HG03520 (cell line): ENCODE measurements at regions not wholly inside any gene's neighbourhood (a gene's known extent, or its start where the extent isn't known, plus 50 kb on each side); places are given as distances from the start of the nearest gene placed in this dataset.
"Not testable (repeated sequence)": the region's sequence is repeated elsewhere in the genome, so short reads cannot be mapped to it uniquely, and the experiment has no call there.

ENCODE experiments used
- ATAC-seq: cut with Tn5 transposase; IDR thresholded peaks from one replicate; pipeline ENCODE4 v1.9.1; 2021; ENCODE audit warnings: mild to moderate bottlenecking, moderate library complexity; ENCODE audit not compliant: unreplicated experiment

DNA sequence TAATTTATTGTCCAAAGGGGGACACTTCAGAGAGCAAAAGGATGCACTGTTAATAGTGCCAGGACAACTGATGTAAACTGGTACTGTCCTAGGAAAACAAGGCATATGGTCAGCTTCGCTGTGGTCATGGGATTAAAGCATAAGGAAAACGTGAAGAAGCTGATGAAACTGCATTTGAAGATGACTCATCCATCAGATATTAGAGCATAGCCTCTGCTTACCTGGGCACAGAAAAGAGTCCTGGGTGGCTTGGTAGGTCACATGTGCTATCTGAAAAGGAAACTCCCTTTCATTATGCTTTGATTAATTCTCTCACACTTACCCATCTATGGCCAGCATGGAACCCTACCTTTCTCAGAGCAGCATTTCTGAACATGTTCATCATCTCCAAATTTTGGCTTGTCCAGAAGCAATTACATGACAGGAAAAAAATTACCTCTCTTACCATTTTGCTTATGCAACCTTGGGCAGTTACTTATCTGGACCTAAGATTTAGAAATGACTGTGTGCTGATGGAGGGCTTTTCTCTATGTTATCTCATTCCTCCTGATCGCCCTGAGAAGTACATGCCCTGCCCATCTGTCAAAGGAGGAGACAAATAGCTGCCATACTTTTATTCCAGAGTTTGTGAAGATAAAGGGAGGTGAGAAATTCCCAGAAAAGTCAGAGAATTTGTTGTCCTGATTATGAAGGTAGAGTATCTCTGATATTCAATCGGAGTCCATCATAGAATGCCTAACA is 275.3 kb upstream of the SLC14A2 start:
- ATAC-seq = no peak

- no peak for ATAC-seq
These were observed 274.4 kb upstream of the SLC14A2 start for GRCh38 chr18:45340884-45341283.

- ATAC-seq = no peak
These were observed 273.8 kb upstream of the SLC14A2 start for GRCh38 chr18:45341454-45341853.

DNA sequence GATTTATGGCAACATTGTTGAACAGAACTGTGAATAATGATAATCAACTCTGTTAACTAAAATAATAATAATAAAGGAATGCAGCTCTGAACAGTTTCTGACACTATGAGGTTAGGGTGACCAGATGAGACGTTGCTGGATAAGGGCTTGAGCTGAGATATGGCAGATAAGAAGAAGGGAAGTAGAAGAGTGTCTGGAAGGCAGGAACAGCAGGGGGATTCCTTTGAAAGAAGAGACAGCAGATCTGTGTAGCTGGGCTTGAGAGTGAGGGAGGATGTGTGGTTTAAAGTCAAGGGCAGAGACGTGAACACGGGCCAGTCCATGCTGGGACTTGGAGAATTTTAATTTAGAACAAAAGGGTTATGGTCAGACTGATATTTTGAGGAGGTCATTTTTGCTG is 273.1 kb upstream of the SLC14A2 start:
- ATAC-seq = no peak

DNA sequence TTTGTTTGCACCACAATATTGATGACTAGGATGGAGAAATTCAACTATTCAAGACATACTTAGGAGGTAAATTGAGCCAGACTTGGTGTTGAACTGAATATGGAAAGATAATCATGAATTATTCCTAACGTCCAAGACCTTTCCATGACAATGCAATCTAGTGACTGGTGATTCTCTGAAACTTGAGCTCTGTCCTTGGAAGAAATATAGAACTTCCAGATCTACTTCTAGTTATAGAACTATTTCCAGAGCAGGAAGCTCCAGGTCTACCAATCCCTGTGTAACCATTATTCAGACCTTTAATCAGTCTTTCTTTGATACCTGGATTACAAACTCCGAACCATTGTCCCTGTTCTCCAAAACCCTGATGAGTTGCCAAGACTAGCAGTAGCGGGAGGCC is 272.6 kb upstream of the SLC14A2 start:
- ATAC-seq = no peak

GRCh38 chr18:45343365-45343764 is 271.9 kb upstream of the SLC14A2 start:
- ATAC-seq = no peak

DNA sequence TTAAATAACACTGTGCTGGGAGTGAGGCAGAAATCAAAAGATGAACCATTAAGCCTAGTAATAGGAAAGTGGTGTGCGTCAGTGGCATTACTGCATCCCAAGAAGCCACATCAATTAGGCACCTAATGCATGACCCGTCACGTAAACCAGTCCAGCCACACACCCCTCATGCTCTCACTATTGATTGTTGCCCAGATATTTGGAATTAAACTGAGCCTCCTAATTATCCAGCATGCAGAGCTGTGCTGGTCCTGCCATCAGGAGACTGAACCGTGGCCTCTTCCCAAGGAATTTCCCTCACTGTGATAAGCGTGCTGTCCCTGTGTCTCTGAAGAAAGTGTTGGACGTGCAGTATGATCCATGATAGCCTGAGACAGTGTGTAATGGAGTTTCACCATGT is 270.6 kb upstream of the SLC14A2 start:
- ATAC-seq = not testable (repeated sequence)

DNA sequence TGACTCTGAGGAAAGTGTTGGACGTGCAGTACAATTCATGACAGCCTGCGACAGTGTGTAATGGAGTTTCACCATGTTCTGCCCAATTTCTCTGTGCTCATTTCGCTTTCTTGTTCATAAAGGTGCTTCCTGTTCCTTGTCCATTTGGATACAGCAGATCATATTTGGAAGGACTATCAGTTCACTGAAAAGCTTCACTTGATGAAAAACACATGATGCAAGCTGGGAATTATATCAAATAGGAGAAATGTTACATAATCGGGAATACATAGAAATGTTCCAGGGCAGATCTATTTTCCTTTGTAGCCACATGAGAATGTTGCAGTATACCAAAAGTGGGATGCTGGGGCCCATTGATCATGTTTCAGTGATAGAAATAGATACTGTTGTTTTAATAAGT is 266.3 kb upstream of the SLC14A2 start:
- no peak for ATAC-seq

DNA sequence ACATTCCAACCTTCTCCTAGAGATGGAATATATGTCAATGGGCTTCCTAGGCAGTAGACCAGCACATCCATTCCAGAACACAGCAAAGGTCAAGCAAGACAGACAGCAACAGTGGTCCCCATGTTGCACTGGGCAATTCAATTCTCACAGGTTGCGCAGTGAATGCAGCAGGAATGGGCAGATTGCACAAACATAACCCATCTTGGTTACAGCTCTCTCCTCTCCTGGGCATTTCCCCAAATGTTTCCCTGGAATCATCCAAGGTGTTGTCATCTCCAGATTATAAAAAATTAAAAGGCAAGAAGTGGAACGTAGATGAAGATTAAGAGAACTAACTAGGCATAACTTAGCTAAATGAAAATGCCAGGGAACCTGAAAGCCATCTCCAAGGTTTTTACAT is 265.8 kb upstream of the SLC14A2 start:
- no peak for ATAC-seq

- no peak for ATAC-seq
These were observed 264.7 kb upstream of the SLC14A2 start for GRCh38 chr18:45350404-45351156.

DNA sequence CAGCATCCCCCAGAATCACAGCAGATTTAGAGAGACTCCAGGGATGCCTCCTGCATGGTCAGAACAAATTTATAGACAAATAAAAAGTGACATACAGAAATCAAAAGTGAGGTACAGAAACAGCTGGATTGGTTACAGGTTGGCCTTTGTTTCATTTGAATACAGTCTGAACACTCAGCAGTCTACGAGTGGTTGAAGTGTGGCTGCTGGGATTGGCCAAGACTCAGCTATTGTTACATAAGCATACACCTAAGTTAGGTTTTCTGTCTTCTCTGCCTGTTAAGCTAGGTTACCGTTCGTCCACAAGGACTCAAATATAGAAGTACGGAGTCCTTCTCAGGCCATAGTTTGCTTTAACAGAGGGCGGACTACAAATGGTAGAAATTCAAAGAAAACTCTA is 262.4 kb upstream of the SLC14A2 start:
- ATAC-seq = no peak

GRCh38 chr18:45353530-45353929 is 261.7 kb upstream of the SLC14A2 start:
- no peak for ATAC-seq

GRCh38 chr18:45355944-45356520 is 259.2 kb upstream of the SLC14A2 start:
- ATAC-seq = no peak

GRCh38 chr18:45357686-45358470 is 257.4 kb upstream of the SLC14A2 start:
- no peak for ATAC-seq

- ATAC-seq = no peak
These were observed 255.8 kb upstream of the SLC14A2 start for GRCh38 chr18:45359275-45360009.

DNA sequence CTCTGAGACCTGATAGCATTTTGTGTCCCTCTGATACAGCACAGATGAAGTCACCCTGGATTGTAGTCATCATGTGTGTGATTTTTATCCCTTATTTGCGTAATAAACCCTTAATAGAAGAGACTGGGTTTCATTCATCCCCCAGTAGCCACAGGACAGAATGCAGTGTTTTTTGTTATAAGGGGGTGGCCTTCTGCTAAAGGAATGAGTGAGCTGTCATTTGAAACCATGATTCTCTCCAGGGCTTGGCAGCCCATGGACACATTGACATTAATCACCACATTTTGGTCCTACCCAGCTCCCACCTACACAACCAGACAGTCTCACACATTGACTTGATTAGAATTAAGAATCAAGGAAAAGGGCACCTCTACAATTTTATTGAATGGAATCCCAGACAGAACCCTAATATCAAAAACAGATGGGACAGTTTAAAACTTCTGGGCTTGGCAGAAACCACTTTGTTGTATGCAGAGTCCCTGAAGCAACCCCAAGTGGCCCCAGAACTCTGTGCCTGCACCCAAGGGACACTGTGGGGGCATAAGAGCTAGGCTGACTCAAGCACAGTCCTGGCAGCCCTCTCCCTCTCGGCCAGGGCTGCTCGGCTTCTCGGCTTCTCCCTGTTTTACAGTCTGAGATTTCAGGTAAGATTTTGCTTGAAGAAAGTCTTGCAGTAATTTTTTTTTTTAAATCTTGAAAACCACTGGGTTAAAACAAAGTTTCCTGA is 254.0 kb upstream of the SLC14A2 start:
- no peak for ATAC-seq

DNA sequence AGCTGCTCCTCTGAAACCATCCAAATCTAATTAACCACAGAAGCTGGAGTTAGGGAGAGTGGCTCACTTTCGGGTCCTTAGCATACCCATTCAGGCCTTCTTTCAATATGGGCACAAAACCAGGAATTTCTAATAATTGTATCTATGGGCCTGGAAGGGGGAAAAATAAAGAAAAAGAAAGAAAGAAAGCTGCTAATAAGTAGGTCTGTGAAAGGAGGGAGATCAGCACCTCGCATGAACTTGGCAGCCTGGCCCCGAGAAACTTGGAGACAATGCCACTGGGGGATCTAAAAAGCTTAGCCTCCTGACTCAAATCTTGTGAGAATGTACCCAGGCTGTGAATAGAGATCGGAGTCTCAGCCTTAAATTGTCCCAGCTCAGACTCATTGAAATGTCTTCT is 252.1 kb upstream of the SLC14A2 start:
- no peak for ATAC-seq

- ATAC-seq = no peak
These were observed 249.4 kb upstream of the SLC14A2 start for GRCh38 chr18:45365835-45366234.

GRCh38 chr18:45370255-45371010 is 244.8 kb upstream of the SLC14A2 start:
- no peak for ATAC-seq
